DND-41 (cell line): ENCODE measurements at regions not wholly inside any gene's neighbourhood (a gene's known extent, or its start where the extent isn't known, plus 50 kb on each side); places are given as distances from the start of the nearest gene placed in this dataset.
"Not testable (repeated sequence)": the region's sequence is repeated elsewhere in the genome, so short reads cannot be mapped to it uniquely, and the experiment has no call there.

Experiments used
- ATAC-seq: fragments of 200-7000 bp; cut with Tn5 transposase; 3 replicates; pipeline ENCODE4 v1.9.1; 2021; ENCODE audit warnings: low read depth; ENCODE audit not compliant: insufficient read depth
- DNase-seq: peaks from one replicate; pipeline ENCODE4 v3.0.0-alpha.2; 2020
- H2AFZ ChIP-seq: 2 replicates; pipeline ENCODE4 v1.6.0; 2012; ENCODE audit warnings: low read depth, low read length
- H3K27ac ChIP-seq: 2 replicates; pipeline ENCODE4 v1.5.1; 2012; ENCODE audit warnings: low read length, inconsistent platforms
- H3K27me3 ChIP-seq: fragments of 200-600 bp; sonication (generic); 2 replicates; pipeline ENCODE4 v1.6.0; 2012; ENCODE audit warnings: low read length, mild to moderate bottlenecking, inconsistent platforms; ENCODE audit not compliant: insufficient read depth, poor library complexity
- H3K36me3 ChIP-seq: 2 replicates; pipeline ENCODE4 v1.5.1; 2012; ENCODE audit warnings: low read length, inconsistent platforms; ENCODE audit not compliant: insufficient read depth
- H3K4me1 ChIP-seq: 2 replicates; pipeline ENCODE4 v1.5.1; 2012; ENCODE audit warnings: mild to moderate bottlenecking, low read length; ENCODE audit not compliant: insufficient read depth
- H3K4me2 ChIP-seq: 2 replicates; pipeline ENCODE4 v1.6.0; 2012; ENCODE audit warnings: mild to moderate bottlenecking, moderate library complexity, low read length, inconsistent platforms; ENCODE audit not compliant: insufficient read depth
- H3K4me3 ChIP-seq, 2 experiments: fragments of 200-600 bp in 1 of 2; shearing (Covaris generic) in 1 of 2; 2 replicates each; pipeline ENCODE4 v1.5.1; 2012 to 2016; ENCODE audit warnings: inconsistent platforms in 2 of 2, low read length in 2 of 2, mild to moderate bottlenecking in 2 of 2, low read depth in 1 of 2, moderate library complexity in 1 of 2
- H3K79me2 ChIP-seq: 2 replicates; pipeline ENCODE4 v1.6.0; 2012; ENCODE audit warnings: low read length, inconsistent platforms; ENCODE audit not compliant: insufficient read depth
- H3K9ac ChIP-seq: 2 replicates; pipeline ENCODE4 v1.6.0; 2012; ENCODE audit warnings: low read depth, mild to moderate bottlenecking, inconsistent platforms, low read length, moderate library complexity
- H3K9me3 ChIP-seq: 2 replicates; pipeline ENCODE4 v1.5.1; 2012; ENCODE audit warnings: low read length, moderate library complexity, mild to moderate bottlenecking, inconsistent platforms; ENCODE audit not compliant: insufficient read depth, severe bottlenecking
- H4K20me1 ChIP-seq: 2 replicates; pipeline ENCODE4 v1.6.0; 2012; ENCODE audit warnings: low read length; ENCODE audit not compliant: insufficient read depth
- CTCF ChIP-seq: IDR thresholded peaks from 2 replicates; pipeline ENCODE4 v1.5.1; 2012; ENCODE audit warnings: borderline replicate concordance, low read length, moderate library complexity, mild to moderate bottlenecking; ENCODE audit not compliant: poor library complexity, severe bottlenecking; ENCODE audit errors: extremely low read depth
- EZH2 ChIP-seq: IDR thresholded peaks from 3 replicates; pipeline ENCODE4 v1.6.1; 2012; ENCODE audit warnings: borderline replicate concordance, low read depth, mild to moderate bottlenecking, moderate library complexity, low read length, inconsistent platforms; ENCODE audit not compliant: severe bottlenecking

GRCh38 chr14:105602799-105603793 lies 76.7 kb downstream of the TMEM121 start:
- Histone ChIP-seq H3K27me3 (no peaks in the 10 kb centered on the region), H3K9me3 (no peaks in the 10 kb centered on the region), H3K4me2 (no peak overlapping the region), H2AFZ (no peak overlapping the region), H4K20me1 (no peaks in the 10 kb centered on the region), H3K4me3 (no peak overlapping the region), H3K4me1 (no peaks in the 10 kb centered on the region), H3K9ac (no peak overlapping the region), H3K79me2 (no peaks in the 10 kb centered on the region), H3K27ac (no peak overlapping the region), H3K36me3 (no peaks in the 10 kb centered on the region)
- no peak for DNase-seq
- TF ChIP-seq CTCF (no peak), EZH2 (no peak)
- no peak for ATAC-seq

DNA sequence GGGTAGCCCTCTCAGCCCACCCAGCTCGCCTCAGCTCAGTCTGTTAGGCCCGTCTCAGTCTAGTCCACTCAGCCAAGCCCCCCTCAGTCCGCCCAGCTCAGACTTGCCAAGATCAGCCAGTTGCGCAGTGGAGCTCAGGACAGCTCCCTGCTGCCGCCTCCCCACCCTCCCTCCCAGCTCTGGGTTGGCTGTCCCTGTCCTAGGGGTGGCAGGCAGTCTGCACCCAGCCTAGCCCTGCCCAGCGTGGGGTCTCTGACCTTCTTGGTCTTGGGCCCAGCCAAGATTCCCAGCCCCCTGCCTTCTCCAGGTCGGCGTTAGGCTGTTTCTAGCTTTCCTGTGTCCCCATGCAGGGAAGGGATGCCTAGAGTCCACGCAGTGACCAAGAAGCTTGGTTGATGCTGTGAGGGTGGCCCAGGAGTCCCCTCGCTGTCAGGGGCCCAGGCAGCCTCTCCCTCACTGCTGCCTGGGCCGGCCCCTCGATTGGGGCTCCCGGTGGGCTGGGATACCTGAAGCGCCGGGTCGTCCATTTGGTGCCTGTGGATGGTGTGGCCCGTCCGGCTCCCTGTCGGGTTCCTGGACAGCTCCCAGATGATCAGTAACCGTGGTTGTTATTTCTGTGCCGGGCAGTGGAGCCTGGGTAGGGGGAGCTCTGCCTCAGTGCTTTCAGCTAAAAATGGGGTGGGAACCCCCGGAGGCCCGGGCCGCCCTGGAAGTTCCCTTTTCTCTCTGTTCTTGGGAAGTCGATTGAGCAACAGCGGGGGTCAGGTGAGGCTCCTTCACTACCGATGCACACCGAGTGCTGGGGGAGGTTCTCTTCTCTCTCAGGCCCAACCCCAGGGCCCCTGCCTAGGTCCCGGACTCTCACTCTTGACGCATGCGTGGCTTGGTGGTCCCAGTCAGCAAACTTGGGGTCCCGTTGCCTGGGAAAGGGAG lies 78.4 kb downstream of the TMEM121 start:
- not testable (repeated sequence) for DNase-seq, ATAC-seq, H2AFZ ChIP-seq, H3K4me3 ChIP-seq, H3K27ac ChIP-seq, H3K27me3 ChIP-seq, H3K4me2 ChIP-seq, H3K9me3 ChIP-seq, H3K79me2 ChIP-seq, H3K9ac ChIP-seq, H4K20me1 ChIP-seq, H3K4me1 ChIP-seq, H3K36me3 ChIP-seq

GRCh38 chr14:105605464-105606304 lies 79.3 kb downstream of the TMEM121 start:
- H3K79me2 ChIP-seq, result no peaks in the 10 kb centered on the region
- H3K9ac ChIP-seq, result no peak overlapping the region
- H3K27ac ChIP-seq, result no peak overlapping the region
- ATAC-seq (no peak), DNase-seq (no peak)
- no peak overlapping the region for H3K4me2 ChIP-seq
- no peaks in the 10 kb centered on the region for H3K36me3 ChIP-seq
- no peak for TF ChIP-seq CTCF
- no peak overlapping the region for H2AFZ ChIP-seq
- no peaks in the 10 kb centered on the region for H3K4me1 ChIP-seq
- H3K4me3 ChIP-seq, result no peak overlapping the region
- no peaks in the 10 kb centered on the region for H3K27me3 ChIP-seq
- no peaks in the 10 kb centered on the region for H4K20me1 ChIP-seq
- H3K9me3 ChIP-seq, result no peaks in the 10 kb centered on the region

DNA sequence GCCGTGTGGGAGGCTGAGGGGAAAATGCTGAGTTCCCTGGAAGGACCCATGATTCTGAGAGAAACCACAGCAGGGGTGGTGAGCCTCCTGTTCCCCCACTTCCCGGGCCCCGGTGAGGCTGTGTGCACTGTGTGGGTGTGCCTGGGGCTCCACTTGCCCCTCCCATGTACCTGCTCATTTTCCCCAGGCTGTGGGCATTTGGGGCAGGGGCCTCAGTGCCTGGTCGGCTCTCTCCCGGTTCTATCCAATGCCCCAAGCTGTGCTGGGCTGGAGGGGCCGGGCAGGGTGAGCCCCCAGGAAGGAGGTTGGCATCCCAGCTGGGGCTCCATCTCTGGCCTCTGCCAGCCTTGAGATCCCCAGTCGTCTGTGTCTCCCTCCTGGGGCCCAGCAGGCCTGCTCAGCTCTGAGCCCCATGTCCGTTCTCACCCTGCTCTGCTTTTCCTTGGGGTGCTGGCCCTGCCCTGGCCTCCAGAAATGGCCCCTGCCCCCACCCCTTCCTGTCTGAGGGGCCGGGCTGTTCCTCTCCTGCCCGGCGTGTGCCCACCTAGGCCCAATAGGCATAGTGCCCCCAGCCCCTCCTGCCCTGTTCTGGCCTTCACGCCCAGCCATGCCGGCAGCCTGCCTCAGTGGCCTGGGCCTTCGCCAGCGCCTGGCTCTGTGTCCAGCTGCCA lies 80.1 kb downstream of the TMEM121 start:
- not testable (repeated sequence) for H3K4me3 ChIP-seq, H3K27ac ChIP-seq, H3K9ac ChIP-seq, H3K4me2 ChIP-seq, H3K4me1 ChIP-seq, H4K20me1 ChIP-seq, H3K79me2 ChIP-seq, H3K27me3 ChIP-seq, H3K9me3 ChIP-seq, ATAC-seq, DNase-seq, H3K36me3 ChIP-seq, H2AFZ ChIP-seq

DNA sequence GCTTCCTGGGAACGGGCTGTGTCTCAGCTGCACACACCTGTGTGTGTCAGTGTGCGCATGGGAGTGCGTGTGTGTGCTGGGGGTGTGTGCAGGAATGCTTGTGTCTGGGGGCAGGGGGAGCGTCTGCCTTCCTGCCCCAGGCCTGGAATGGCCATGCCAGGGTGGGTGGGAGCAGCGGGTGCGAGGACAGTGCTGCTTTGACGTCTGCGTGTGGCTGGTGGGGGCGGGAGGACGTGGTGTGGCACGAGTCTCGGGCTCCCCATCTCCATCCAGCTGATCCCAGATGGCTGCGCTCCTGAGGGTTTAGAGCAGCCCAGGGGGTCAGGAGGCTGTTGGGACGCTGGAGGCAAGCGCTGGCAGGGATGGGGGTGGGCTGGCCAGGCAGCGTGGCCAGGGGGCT lies 80.6 kb downstream of the TMEM121 start:
- not testable (repeated sequence) for H3K4me2 ChIP-seq, H3K27ac ChIP-seq, H4K20me1 ChIP-seq, H3K4me3 ChIP-seq, DNase-seq, H3K27me3 ChIP-seq, H3K4me1 ChIP-seq, ATAC-seq, H3K36me3 ChIP-seq, H3K79me2 ChIP-seq, H2AFZ ChIP-seq, H3K9ac ChIP-seq, H3K9me3 ChIP-seq
